Hepatocyte (in vitro differentiated cells): ENCODE measurements at regions not wholly inside any gene's neighbourhood (a gene's known extent, or its start where the extent isn't known, plus 50 kb on each side); places are given as distances from the start of the nearest gene placed in this dataset.

Experiments used
- CTCF ChIP-seq: fragments of 200-600 bp; sonication (generic); IDR thresholded peaks from 2 replicates; pipeline ENCODE4 v1.5.1; 2016; ENCODE audit warnings: antibody characterized with exemption, mild to moderate bottlenecking; ENCODE audit not compliant: poor library complexity
- EZH2 ChIP-seq: fragments of 200-600 bp; sonication (generic); IDR thresholded peaks from 2 replicates; pipeline ENCODE4 v1.6.1; 2016; ENCODE audit warnings: antibody characterized with exemption, mild to moderate bottlenecking, borderline replicate concordance
- EZH2phosphoT487 ChIP-seq: fragments of 200-600 bp; sonication (generic); IDR thresholded peaks from one replicate; pipeline ENCODE4 v1.6.1; 2018; ENCODE audit warnings: antibody characterized with exemption, mild to moderate bottlenecking, low read depth, moderate library complexity; ENCODE audit not compliant: unreplicated experiment, severe bottlenecking

GRCh38 chr6:156260815-156261214 is 516.4 kb upstream of the ARID1B start:
- TF ChIP-seq CTCF (no peak), EZH2 (no peak), EZH2phosphoT487 (no peak)
